ENCODE measurements at regions not wholly inside any gene's neighbourhood (a gene's known extent, or its start where the extent isn't known, plus 50 kb on each side); places are given as distances from the start of the nearest gene placed in this dataset.

GRCh38 chr4:155542415-155542814 lies 124.2 kb upstream of the GUCY1A1 start:
- TF ChIP-seq CTCF (optimal IDR thresholded peaks at IDR 0.05 in 1 of 3, IDR thresholded peaks at IDR 0.05 in 1 of 3, conservative IDR thresholded peaks at IDR 0.05 in 1 of 3; ENCODE audit: extremely low read depth in 1 of 3, insufficient read depth in 2 of 3, low read length in 3 of 3) (no peak), EZH2 (IDR thresholded peaks at IDR 0.05; ENCODE audit: low read length) (no peak)
